Cardiac fibroblast (primary cell): ENCODE measurements at regions not wholly inside any gene's neighbourhood (a gene's known extent, or its start where the extent isn't known, plus 50 kb on each side); places are given as distances from the start of the nearest gene placed in this dataset.

Experiments used
- DNase-seq, 2 donors: peaks; one replicate each; pipeline versions ENCODE4 v3.0.0 to v3.0.0-alpha.2; 2010; ENCODE audit warnings: low read depth in 2 of 2
- H3K4me3 ChIP-seq, 2 donors: replicated peaks in 1 of 2; 1 replicate in 1 of 2; 2 replicates in 1 of 2; pipeline ENCODE4 v1.5.1; 2011; ENCODE audit warnings: low read depth in 2 of 2, low read length in 2 of 2, mild to moderate bottlenecking in 2 of 2, moderate library complexity in 1 of 2
- TF ChIP-seq, protein P1 (sequence below): IDR thresholded peaks from one replicate; pipeline ENCODE4 v1.5.1; 2011; ENCODE audit warnings: low read depth, mild to moderate bottlenecking, low read length, inconsistent platforms

- DNase-seq = no peak
- H3K4me3 ChIP-seq = no peak overlapping the region
- TF ChIP-seq, protein P1, sequence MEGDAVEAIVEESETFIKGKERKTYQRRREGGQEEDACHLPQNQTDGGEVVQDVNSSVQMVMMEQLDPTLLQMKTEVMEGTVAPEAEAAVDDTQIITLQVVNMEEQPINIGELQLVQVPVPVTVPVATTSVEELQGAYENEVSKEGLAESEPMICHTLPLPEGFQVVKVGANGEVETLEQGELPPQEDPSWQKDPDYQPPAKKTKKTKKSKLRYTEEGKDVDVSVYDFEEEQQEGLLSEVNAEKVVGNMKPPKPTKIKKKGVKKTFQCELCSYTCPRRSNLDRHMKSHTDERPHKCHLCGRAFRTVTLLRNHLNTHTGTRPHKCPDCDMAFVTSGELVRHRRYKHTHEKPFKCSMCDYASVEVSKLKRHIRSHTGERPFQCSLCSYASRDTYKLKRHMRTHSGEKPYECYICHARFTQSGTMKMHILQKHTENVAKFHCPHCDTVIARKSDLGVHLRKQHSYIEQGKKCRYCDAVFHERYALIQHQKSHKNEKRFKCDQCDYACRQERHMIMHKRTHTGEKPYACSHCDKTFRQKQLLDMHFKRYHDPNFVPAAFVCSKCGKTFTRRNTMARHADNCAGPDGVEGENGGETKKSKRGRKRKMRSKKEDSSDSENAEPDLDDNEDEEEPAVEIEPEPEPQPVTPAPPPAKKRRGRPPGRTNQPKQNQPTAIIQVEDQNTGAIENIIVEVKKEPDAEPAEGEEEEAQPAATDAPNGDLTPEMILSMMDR = no peak
Observed at GRCh38 chr6:2596222-2596621, 154.5 kb downstream of the MYLK4 start.

DNA sequence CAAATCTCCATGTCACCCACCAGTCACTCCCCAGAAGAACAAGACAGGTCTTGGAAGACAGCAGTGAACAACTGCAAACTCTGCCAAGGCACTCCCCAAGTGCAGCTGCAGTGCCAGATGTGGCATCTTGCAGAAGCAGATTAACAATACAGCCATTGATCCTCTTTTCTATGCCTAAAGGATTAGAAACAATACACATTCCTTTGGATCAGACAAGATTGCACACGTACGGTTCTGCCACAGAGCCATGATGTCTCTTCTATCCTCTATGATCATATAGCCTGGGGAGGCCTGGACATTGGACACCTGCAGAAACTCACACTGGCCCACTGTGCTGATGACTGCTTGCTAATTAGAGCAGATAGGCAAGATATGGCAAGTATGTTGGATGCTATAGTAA is 155.9 kb downstream of the MYLK4 start:
- DNase-seq = no peak
- TF ChIP-seq, protein P1 = no peak

GRCh38 chr6:2593167-2593566 is 157.6 kb downstream of the MYLK4 start:
- DNase-seq = no peak
- TF ChIP-seq, protein P1 = no peak
- no peak overlapping the region for H3K4me3 ChIP-seq

More for the DNA sequence above, 155.9 kb downstream of the MYLK4 start:
- no peak overlapping the region for H3K4me3 ChIP-seq

DNA sequence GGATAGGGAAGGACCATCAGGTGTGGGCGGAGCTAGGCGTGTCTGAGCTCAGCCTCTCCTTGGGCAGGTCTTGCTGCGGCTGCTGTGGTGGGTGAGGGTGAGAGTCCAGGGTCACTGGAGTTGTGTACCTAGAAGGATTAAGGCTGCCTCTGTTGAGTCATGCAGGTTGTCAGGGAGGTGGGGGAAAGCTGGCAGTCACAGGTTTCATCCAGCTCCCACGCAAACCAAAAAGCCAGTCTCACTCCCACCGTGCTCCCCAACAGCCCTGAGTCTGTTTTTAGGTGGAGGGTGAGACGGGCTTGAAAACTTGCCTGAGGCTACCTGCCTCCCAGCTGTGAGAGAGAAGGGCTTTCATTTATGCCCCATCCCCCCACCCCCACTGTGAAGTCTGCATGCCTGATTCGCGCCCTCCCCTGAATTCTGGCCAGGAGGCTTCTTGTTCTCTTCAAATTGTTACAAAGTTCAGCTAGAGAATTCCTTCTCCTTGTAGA is 161.5 kb downstream of the MYLK4 start:
- TF ChIP-seq, protein P1 = no peak

DNA sequence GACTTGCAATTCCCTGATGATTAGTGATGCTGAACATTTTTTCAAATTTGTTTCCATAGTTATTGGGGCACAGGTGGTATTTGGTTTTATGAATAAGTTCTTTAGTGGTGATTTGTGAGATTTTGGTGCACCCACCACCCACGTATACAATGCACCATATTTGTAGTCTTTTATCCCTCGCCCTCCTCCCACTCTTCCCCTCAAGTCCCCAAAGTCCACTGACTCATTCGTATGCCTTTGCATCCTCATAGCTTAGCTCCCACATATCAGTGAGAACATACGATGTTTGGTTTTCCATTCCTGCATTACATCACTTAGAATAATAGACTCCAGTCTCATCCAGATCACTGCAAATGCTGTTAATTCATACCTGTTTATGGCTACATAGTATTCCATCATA is 167.3 kb downstream of the MYLK4 start:
- TF ChIP-seq, protein P1 = no peak
- H3K4me3 ChIP-seq = no peak overlapping the region
- DNase-seq = peak in 1 of 2 donors; percentile 27

More for the DNA sequence above, 161.5 kb downstream of the MYLK4 start:
- no peak for DNase-seq
- H3K4me3 ChIP-seq = no peak overlapping the region

GRCh38 chr6:2582268-2582667 is 168.5 kb downstream of the MYLK4 start:
- TF ChIP-seq, protein P1 = no peak
- DNase-seq = no peak
- no peak overlapping the region for H3K4me3 ChIP-seq

GRCh38 chr6:2581611-2582010 is 169.1 kb downstream of the MYLK4 start:
- TF ChIP-seq, protein P1 = no peak
- no peak for DNase-seq
- H3K4me3 ChIP-seq = no peak overlapping the region
